Activated B cell treated with CpG ODN at 0.5 μM for 24 hours (primary cell): ENCODE measurements at regions not wholly inside any gene's neighbourhood (a gene's known extent, or its start where the extent isn't known, plus 50 kb on each side); places are given as distances from the start of the nearest gene placed in this dataset.

Experiments used
- ATAC-seq: fragments of 200-7000 bp; cut with Tn5 transposase; one replicate; pipeline ENCODE4 v1.10.0; 2021; ENCODE audit warnings: low read depth, mild to moderate bottlenecking, moderate library complexity
- CTCF ChIA-PET: fragments of 350-600 bp; sonication (Branson Sonifier 250); formaldehyde crosslinking; loops from one replicate; lab custom pipeline; 2021; ENCODE audit warnings: antibody characterized with exemption; lab: Charles Lee
- POLR2A ChIA-PET: fragments of 350-600 bp; sonication (Branson Sonifier 250); formaldehyde crosslinking; loops from one replicate; lab custom pipeline; 2021; ENCODE audit warnings: antibody characterized with exemption; lab: Charles Lee
- DNase-seq: peaks from one replicate; pipeline ENCODE4 v3.0.0; 2022
- H3K27ac Mint-ChIP-seq: one replicate; pipeline ENCODE4 v1.8.0; 2020; ENCODE audit warnings: mixed read lengths
- H3K27me3 Mint-ChIP-seq: one replicate; pipeline ENCODE4 v1.8.0; 2021; ENCODE audit warnings: mixed read lengths
- H3K36me3 Mint-ChIP-seq: one replicate; pipeline ENCODE4 v1.8.0; 2021; ENCODE audit warnings: low read depth, mixed read lengths
- H3K4me1 Mint-ChIP-seq: one replicate; pipeline ENCODE4 v1.8.0; 2021; ENCODE audit warnings: mixed read lengths
- H3K4me3 Mint-ChIP-seq: one replicate; pipeline ENCODE4 v1.8.0; 2020; ENCODE audit warnings: mild to moderate bottlenecking, mixed read lengths
- H3K9me3 Mint-ChIP-seq: one replicate; pipeline ENCODE4 v1.8.0; 2020; ENCODE audit warnings: mixed read lengths
- intact Hi-C: fragments of 100-400 bp; cut with micrococcal nuclease; formaldehyde crosslinking; loops from one replicate; pipeline ENCODE4 v1.15.1; 2024
- TF ChIP-seq, protein P1 (sequence below): fragments of 200-600 bp; IDR thresholded peaks from one replicate; pipeline ENCODE4 v1.8.0; 2022; ENCODE audit warnings: antibody characterized with exemption, mild to moderate bottlenecking

DNA sequence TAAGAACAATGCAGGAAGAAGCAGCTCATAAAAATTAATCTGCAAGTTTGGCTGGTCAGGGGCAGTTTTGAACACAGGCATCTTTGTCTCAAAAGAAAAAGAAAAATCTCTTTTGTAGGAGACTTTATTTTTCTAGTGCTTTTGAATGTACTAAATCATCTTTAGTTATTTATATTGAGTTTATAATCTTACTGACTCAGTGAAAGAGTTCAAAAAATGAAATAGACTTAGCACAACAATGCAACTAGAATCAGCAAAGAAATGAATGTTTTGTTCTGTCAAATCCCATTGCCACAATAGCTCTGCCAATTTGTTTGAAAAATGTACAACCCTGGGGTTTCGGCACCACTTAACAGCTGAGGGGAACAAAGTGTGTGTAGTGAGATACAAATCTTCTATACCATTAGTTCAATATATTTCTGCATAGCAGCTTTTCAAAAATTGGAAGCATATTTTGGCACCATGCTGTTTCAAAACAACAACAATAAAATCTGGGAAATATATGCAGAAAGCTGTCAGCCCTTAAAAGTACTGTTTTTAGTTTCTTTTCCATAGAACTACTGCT is 1969.1 kb downstream of the MRPL39 start:
- H3K9me3 Mint-ChIP-seq = no peaks in the 10 kb centered on the region
- POLR2A ChIA-PET = no interaction called here
- CTCF ChIA-PET = no interaction called here
- no peak overlapping the region for H3K27ac Mint-ChIP-seq
- intact Hi-C loops = no loop called here
- H3K4me1 Mint-ChIP-seq = no peaks in the 10 kb centered on the region
- ATAC-seq = no peak
- no peaks in the 10 kb centered on the region for H3K27me3 Mint-ChIP-seq
- TF ChIP-seq, protein P1, sequence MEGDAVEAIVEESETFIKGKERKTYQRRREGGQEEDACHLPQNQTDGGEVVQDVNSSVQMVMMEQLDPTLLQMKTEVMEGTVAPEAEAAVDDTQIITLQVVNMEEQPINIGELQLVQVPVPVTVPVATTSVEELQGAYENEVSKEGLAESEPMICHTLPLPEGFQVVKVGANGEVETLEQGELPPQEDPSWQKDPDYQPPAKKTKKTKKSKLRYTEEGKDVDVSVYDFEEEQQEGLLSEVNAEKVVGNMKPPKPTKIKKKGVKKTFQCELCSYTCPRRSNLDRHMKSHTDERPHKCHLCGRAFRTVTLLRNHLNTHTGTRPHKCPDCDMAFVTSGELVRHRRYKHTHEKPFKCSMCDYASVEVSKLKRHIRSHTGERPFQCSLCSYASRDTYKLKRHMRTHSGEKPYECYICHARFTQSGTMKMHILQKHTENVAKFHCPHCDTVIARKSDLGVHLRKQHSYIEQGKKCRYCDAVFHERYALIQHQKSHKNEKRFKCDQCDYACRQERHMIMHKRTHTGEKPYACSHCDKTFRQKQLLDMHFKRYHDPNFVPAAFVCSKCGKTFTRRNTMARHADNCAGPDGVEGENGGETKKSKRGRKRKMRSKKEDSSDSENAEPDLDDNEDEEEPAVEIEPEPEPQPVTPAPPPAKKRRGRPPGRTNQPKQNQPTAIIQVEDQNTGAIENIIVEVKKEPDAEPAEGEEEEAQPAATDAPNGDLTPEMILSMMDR = no peak
- H3K4me3 Mint-ChIP-seq = no peak overlapping the region
- no peak for DNase-seq
- H3K36me3 Mint-ChIP-seq = no peaks in the 10 kb centered on the region

DNA sequence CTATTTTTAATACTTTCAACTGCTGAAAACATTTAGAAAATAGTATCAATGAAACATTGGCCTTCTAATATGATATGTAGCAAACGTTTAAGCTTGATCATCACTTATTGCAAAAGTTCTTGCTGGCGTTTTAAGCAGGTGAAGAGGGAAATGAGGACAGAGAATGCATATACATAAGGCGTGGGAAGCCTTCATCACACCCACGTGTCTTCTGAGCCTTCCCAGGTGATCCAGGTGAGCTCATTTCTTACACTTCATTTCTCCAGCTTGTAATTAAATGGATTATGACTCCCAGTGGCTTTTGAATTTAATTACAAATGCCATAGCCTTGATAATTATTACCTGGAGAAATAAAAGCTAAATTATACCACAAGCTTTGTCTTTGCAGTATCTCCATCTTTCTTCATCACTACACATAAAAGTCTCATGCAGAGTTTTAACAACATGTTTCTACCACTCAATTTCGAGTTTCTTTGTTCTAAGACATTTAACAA is 1973.8 kb downstream of the MRPL39 start:
- Mint-ChIP-seq H3K9me3 (no peaks in the 10 kb centered on the region), H3K4me3 (no peak overlapping the region), H3K4me1 (no peaks in the 10 kb centered on the region), H3K36me3 (no peaks in the 10 kb centered on the region), H3K27ac (no peak overlapping the region), H3K27me3 (no peaks in the 10 kb centered on the region)
- ATAC-seq (no peak), DNase-seq (no peak)
- TF ChIP-seq, protein P1 = no peak
- intact Hi-C loops = no loop called here
- CTCF ChIA-PET = no interaction called here
- POLR2A ChIA-PET = no interaction called here

DNA sequence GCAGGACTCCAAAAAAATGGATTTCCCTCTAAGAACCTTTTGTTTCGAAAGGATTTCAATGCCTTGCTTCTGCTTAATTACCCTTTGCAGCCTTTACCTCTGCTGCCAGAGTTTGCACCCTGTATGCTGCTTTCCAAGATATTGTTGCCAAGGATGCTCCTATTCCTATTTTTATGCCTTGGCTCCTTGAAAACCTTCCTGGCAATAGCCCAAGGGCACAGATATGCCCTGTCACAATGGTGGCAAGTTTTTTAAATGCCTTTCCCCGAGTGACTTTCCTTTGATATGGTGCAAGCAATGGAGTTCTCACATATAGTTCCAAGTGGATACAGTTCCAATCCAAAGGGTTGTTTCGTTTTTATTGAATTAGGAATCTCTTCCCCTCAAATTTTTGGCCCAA is 1983.0 kb downstream of the MRPL39 start:
- H3K4me1 Mint-ChIP-seq = no peaks in the 10 kb centered on the region
- CTCF ChIA-PET = no interaction called here

DNA sequence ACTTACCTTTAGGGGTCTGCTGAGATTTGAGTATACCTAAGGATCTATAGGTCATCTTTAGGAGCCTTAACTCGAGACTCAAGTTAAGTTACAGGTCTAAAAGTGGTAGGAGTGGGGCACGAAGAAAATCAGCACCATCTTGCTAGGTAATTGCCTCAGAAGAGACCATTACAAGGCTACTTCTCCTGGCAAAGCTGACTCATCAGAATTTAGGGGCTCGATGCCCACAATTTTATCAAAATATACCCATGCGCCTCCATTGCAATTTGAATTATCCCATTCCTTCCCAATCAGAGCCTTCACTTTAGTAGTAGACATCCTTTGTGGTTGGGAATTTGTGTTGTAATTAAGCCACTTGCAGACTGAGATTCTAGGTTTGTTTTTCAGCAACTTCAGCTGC is 1994.3 kb downstream of the MRPL39 start:
- no peak for ATAC-seq
- Mint-ChIP-seq H3K27ac (no peak overlapping the region), H3K27me3 (no peaks in the 10 kb centered on the region), H3K9me3 (no peaks in the 10 kb centered on the region), H3K36me3 (no peaks in the 10 kb centered on the region), H3K4me3 (no peak overlapping the region), H3K4me1 (no peaks in the 10 kb centered on the region)
- no peak for DNase-seq
- TF ChIP-seq, protein P1 = no peak
- POLR2A ChIA-PET = no interaction called here
- intact Hi-C loops = no loop called here
- CTCF ChIA-PET = no interaction called here

More for the DNA sequence above, 1983.0 kb downstream of the MRPL39 start:
- ATAC-seq (no peak), DNase-seq (no peak)
- TF ChIP-seq, protein P1 = no peak
- no peak overlapping the region for H3K4me3 Mint-ChIP-seq
- no peaks in the 10 kb centered on the region for H3K36me3 Mint-ChIP-seq
- no peak overlapping the region for H3K27ac Mint-ChIP-seq
- POLR2A ChIA-PET = no interaction called here
- intact Hi-C loops = no loop called here
- no peaks in the 10 kb centered on the region for H3K9me3 Mint-ChIP-seq
- H3K27me3 Mint-ChIP-seq = no peaks in the 10 kb centered on the region

DNA sequence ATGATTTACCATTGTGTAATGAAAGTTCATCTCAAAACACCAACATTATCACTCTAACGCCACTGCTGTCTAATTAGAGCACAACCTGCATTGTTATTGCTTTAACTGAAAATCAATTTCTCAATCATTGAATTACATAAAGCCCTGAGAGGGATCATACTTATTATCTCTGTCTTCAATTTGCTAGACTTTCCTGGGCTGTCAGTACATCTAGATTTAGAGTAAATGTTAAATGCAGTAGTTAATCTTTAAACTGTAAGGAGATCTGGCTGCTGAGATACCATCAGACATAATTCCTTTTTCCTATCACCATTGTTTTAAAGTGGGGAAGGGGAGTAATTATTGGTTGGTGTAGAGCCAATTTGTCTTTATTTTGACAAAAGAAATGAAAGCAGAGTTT is 1995.1 kb downstream of the MRPL39 start:
- H3K4me3 Mint-ChIP-seq = no peak overlapping the region
- ATAC-seq (no peak), DNase-seq (no peak)
- no peaks in the 10 kb centered on the region for H3K27me3 Mint-ChIP-seq
- intact Hi-C loops = no loop called here
- ChIA-PET POLR2A (no interaction called here), CTCF (no interaction called here)
- TF ChIP-seq, protein P1 = no peak
- no peaks in the 10 kb centered on the region for H3K4me1 Mint-ChIP-seq
- no peaks in the 10 kb centered on the region for H3K9me3 Mint-ChIP-seq
- H3K36me3 Mint-ChIP-seq = no peaks in the 10 kb centered on the region
- no peak overlapping the region for H3K27ac Mint-ChIP-seq
